ENCODE measurements at regions not wholly inside any gene's neighbourhood (a gene's known extent, or its start where the extent isn't known, plus 50 kb on each side); places are given as distances from the start of the nearest gene placed in this dataset.

- no peak for TF ChIP-seq CTCF (IDR thresholded peaks at IDR 0.05)
- no peak for TF ChIP-seq POLR2AphosphoS5 (IDR thresholded peaks at IDR 0.05; ENCODE audit: low read depth, low read length)
- TF ChIP-seq TCF7L2 (IDR thresholded peaks at IDR 0.05; ENCODE audit: low read depth, low read length) = no peak
- TF ChIP-seq REST (IDR thresholded peaks at IDR 0.05; ENCODE audit: insufficient read depth in 1 of 2, low read depth in 2 of 2, low read length in 1 of 2) = no peak
Observed at GRCh38 chr13:37923236-37923635, 53.7 kb upstream of the TRPC4 start.
